ENCODE measurements at regions not wholly inside any gene's neighbourhood (a gene's known extent, or its start where the extent isn't known, plus 50 kb on each side); places are given as distances from the start of the nearest gene placed in this dataset.

DNA sequence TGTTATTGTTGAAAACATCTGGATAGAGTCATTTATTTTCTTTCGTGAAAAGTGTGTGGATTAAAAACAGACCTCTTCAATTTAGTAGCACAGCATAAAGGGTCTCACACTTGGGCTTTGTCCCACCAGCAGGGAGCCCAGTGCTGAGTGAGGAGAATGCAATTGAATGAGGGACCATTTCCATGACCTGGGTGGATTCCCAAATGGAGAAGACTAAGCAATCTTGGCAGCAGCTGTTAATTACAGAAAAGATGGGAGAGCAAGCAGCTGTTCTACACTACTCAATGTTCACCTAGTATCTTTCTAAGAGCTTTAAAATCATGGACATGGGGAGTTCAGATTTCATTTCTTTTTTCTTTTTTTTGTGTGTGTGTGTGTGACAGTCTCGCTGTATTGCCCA, 121.8 kb upstream of the FN1 start:
- FAIRE-seq (no peak), DNase-seq (no peak)
- Histone ChIP-seq H3K27me3 (ENCODE audit: control insufficient read depth in 3 of 3, insufficient read depth in 3 of 3, low read length in 3 of 3) (no peaks in the 10 kb centered on the region), H3K4me3 (ENCODE audit: low read depth in 1 of 3, low read length in 3 of 3) (no peak overlapping the region), H3K4me1 (ENCODE audit: control insufficient read depth in 3 of 3, insufficient read depth in 2 of 3, low read depth in 1 of 3, low read length in 2 of 3) (no peaks in the 10 kb centered on the region), H3K9me3 (ENCODE audit: control insufficient read depth in 2 of 2, insufficient read depth in 1 of 2, low read depth in 1 of 2, low read length in 1 of 2) (peaks cover 0 to 3% of the 10 kb centered on the region in 2 donors), H3K36me3 (ENCODE audit: control insufficient read depth in 3 of 3, insufficient read depth in 2 of 3, low read depth in 1 of 3, low read length in 3 of 3) (no peaks in the 10 kb centered on the region), H3K27ac (ENCODE audit: low read depth in 1 of 3, low read length in 2 of 3) (no peak overlapping the region)
- WGBS, 3 donors = 81 to 92% (median 87%) methylated on average over 2 of the region's 2 CpGs

DNA sequence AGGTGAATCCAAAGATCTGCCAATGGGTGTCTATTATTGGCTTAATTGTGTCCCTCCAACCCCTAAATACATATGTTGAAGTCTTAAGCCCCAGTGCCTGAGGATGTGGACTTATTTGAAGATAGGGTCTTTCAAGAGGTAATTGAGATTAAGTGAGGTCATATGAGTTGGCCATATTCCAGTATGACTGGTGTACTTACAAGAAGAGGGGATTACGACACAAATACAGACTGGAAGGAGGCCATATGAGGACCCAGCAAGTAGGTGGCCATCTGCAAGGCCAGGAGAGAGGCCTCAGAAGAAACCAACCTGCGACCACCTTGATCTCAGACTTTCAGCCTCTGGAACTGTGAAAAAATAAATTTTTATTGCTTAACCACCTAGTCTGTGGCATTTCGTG, 121.1 kb upstream of the FN1 start:
- Histone ChIP-seq H3K27me3 (ENCODE audit: control insufficient read depth in 3 of 3, insufficient read depth in 3 of 3, low read length in 3 of 3) (no peaks in the 10 kb centered on the region), H3K4me3 (ENCODE audit: low read depth in 1 of 3, low read length in 3 of 3) (no peak overlapping the region), H3K4me1 (ENCODE audit: control insufficient read depth in 3 of 3, insufficient read depth in 2 of 3, low read depth in 1 of 3, low read length in 2 of 3) (no peaks in the 10 kb centered on the region), H3K36me3 (ENCODE audit: control insufficient read depth in 3 of 3, insufficient read depth in 2 of 3, low read depth in 1 of 3, low read length in 3 of 3) (no peaks in the 10 kb centered on the region), H3K9me3 (ENCODE audit: control insufficient read depth in 2 of 2, insufficient read depth in 1 of 2, low read depth in 1 of 2, low read length in 1 of 2) (peaks cover 0 to 3% of the 10 kb centered on the region in 2 donors), H3K27ac (ENCODE audit: low read depth in 1 of 3, low read length in 2 of 3) (no peak overlapping the region)
- no peak for FAIRE-seq
- DNase-seq = no peak
- WGBS, 3 donors = 61 to 71% (median 65%) methylated on average over 3 of the region's 3 CpGs

DNA sequence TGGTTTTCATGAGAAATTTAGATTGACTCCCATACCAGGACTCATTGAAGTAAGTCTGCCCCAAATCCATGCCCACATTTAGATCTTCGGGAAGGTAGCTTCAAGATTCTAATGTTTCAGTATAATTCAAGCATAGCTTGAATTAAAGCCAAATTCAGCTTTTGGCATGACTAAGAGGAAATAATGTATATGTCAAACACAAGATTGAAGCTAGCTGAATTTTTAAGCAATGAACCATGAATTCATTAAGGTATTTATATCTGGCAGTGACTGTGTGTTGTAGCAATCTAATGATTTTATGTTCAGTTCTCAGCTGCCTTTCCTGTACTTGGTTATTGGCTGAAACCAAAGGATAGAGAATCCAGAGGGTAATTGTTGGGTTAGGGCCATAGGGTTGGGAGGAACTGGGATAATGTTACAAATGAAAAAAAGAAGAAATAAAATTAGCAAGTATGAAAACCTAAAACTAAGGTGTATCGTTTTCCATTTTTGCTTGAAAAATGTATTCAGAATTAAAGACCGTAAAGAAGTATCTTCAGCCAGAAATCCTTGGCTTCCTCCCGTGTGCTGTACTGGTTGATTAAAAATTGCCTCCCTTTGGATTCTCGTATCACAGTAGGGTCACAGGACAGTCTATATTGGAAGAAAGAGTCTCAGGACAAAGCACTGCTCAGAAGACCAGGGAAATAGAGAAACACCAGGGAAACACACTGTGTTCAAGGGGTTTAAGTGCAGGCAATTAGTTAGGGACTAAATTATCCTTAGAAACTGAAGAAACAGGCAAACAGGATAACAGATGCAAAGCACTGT, 119.0 kb upstream of the FN1 start:
- FAIRE-seq (no peak), DNase-seq (no peak)
- Histone ChIP-seq H3K27ac (ENCODE audit: low read depth in 1 of 3, low read length in 2 of 3) (no peak overlapping the region), H3K36me3 (ENCODE audit: control insufficient read depth in 3 of 3, insufficient read depth in 2 of 3, low read depth in 1 of 3, low read length in 3 of 3) (no peaks in the 10 kb centered on the region), H3K4me1 (ENCODE audit: control insufficient read depth in 3 of 3, insufficient read depth in 2 of 3, low read depth in 1 of 3, low read length in 2 of 3) (no peaks in the 10 kb centered on the region), H3K9me3 (ENCODE audit: control insufficient read depth in 2 of 2, insufficient read depth in 1 of 2, low read depth in 1 of 2, low read length in 1 of 2) (no peaks in the 10 kb centered on the region), H3K4me3 (ENCODE audit: low read depth in 1 of 3, low read length in 3 of 3) (no peak overlapping the region), H3K27me3 (ENCODE audit: control insufficient read depth in 3 of 3, insufficient read depth in 3 of 3, low read length in 3 of 3) (no peaks in the 10 kb centered on the region)
- WGBS, 3 donors = 66 to 72% (median 70%) methylated on average over 5 of the region's 5 CpGs

DNA sequence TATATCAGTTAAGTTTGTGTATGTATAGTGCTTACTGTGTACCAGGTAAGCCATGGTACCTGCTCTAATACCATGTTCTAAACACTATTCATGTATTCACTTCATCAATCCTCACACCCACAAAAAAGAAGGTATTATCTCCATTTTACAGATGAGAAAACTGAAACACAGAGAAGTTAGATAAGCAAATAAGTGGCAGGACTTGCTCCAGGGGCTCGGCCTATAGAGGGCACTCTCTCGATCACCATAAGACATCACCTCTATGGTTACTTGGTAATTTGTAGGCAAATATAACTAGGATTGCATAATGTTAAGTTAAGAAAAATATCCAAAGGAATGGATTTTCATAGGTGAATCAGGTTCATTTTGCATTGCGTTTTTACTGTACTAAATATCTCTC, 118.1 kb upstream of the FN1 start:
- no peak overlapping the region for H3K4me3 ChIP-seq (ENCODE audit: low read depth in 1 of 3, low read length in 3 of 3)
- H3K27ac ChIP-seq (ENCODE audit: low read depth in 1 of 3, low read length in 2 of 3) = no peak overlapping the region
- no peaks in the 10 kb centered on the region for H3K36me3 ChIP-seq (ENCODE audit: control insufficient read depth in 3 of 3, insufficient read depth in 2 of 3, low read depth in 1 of 3, low read length in 3 of 3)
- 89 to 90% (median 89%) methylated on average over 3 of the region's 3 CpGs for WGBS, 3 donors
- no peaks in the 10 kb centered on the region for H3K9me3 ChIP-seq (ENCODE audit: control insufficient read depth in 2 of 2, insufficient read depth in 1 of 2, low read depth in 1 of 2, low read length in 1 of 2)
- no peaks in the 10 kb centered on the region for H3K4me1 ChIP-seq (ENCODE audit: control insufficient read depth in 3 of 3, insufficient read depth in 2 of 3, low read depth in 1 of 3, low read length in 2 of 3)
- H3K27me3 ChIP-seq (ENCODE audit: control insufficient read depth in 3 of 3, insufficient read depth in 3 of 3, low read length in 3 of 3) = no peaks in the 10 kb centered on the region
- FAIRE-seq (no peak), DNase-seq (no peak)

GRCh38 chr2:215552144-215552580, 116.3 kb upstream of the FN1 start:
- Histone ChIP-seq H3K27me3 (ENCODE audit: control insufficient read depth in 3 of 3, insufficient read depth in 3 of 3, low read length in 3 of 3) (no peaks in the 10 kb centered on the region), H3K4me3 (ENCODE audit: low read depth in 1 of 3, low read length in 3 of 3) (no peak overlapping the region), H3K36me3 (ENCODE audit: control insufficient read depth in 3 of 3, insufficient read depth in 2 of 3, low read depth in 1 of 3, low read length in 3 of 3) (no peaks in the 10 kb centered on the region), H3K27ac (ENCODE audit: low read depth in 1 of 3, low read length in 2 of 3) (no peak overlapping the region), H3K4me1 (ENCODE audit: control insufficient read depth in 3 of 3, insufficient read depth in 2 of 3, low read depth in 1 of 3, low read length in 2 of 3) (no peaks in the 10 kb centered on the region), H3K9me3 (ENCODE audit: control insufficient read depth in 2 of 2, insufficient read depth in 1 of 2, low read depth in 1 of 2, low read length in 1 of 2) (no peaks in the 10 kb centered on the region)
- WGBS, 3 donors = 47 to 65% (median 61%) methylated on average over 4 of the region's 4 CpGs
- DNase-seq (no peak), FAIRE-seq (no peak)

GRCh38 chr2:215550331-215550730, 114.5 kb upstream of the FN1 start:
- FAIRE-seq (no peak), DNase-seq (no peak)
- Histone ChIP-seq H3K27ac (ENCODE audit: low read depth in 1 of 3, low read length in 2 of 3) (no peak overlapping the region), H3K4me1 (ENCODE audit: control insufficient read depth in 3 of 3, insufficient read depth in 2 of 3, low read depth in 1 of 3, low read length in 2 of 3) (no peaks in the 10 kb centered on the region), H3K4me3 (ENCODE audit: low read depth in 1 of 3, low read length in 3 of 3) (no peak overlapping the region), H3K27me3 (ENCODE audit: control insufficient read depth in 3 of 3, insufficient read depth in 3 of 3, low read length in 3 of 3) (no peaks in the 10 kb centered on the region), H3K36me3 (ENCODE audit: control insufficient read depth in 3 of 3, insufficient read depth in 2 of 3, low read depth in 1 of 3, low read length in 3 of 3) (no peaks in the 10 kb centered on the region), H3K9me3 (ENCODE audit: control insufficient read depth in 2 of 2, insufficient read depth in 1 of 2, low read depth in 1 of 2, low read length in 1 of 2) (no peaks in the 10 kb centered on the region)
- 39 to 70% (median 44%) methylated on average over 2 of the region's 2 CpGs for WGBS, 3 donors

DNA sequence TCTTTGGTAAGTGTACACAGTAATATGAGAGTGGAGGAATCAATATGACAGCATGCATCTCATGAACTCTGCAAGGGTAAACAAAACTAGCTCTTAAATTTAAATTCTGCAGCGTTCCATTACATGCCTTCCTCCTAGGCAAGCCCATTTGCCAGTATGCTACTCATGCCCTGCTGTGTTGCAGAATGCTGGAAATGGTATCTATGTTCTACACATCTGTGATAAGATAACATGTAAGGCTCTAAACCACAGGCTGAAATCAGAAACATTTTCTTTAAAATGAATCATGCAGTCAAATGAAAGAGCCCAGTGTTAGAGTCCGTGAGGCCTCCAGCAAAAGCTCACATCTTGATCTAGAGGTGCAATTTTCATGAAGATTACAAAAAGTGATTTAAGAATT, 112.8 kb upstream of the FN1 start:
- Histone ChIP-seq H3K36me3 (ENCODE audit: control insufficient read depth in 3 of 3, insufficient read depth in 2 of 3, low read depth in 1 of 3, low read length in 3 of 3) (no peaks in the 10 kb centered on the region), H3K4me3 (ENCODE audit: low read depth in 1 of 3, low read length in 3 of 3) (no peak overlapping the region), H3K4me1 (ENCODE audit: control insufficient read depth in 3 of 3, insufficient read depth in 2 of 3, low read depth in 1 of 3, low read length in 2 of 3) (no peaks in the 10 kb centered on the region), H3K9me3 (ENCODE audit: control insufficient read depth in 2 of 2, insufficient read depth in 1 of 2, low read depth in 1 of 2, low read length in 1 of 2) (no peaks in the 10 kb centered on the region), H3K27ac (ENCODE audit: low read depth in 1 of 3, low read length in 2 of 3) (no peak overlapping the region), H3K27me3 (ENCODE audit: control insufficient read depth in 3 of 3, insufficient read depth in 3 of 3, low read length in 3 of 3) (no peaks in the 10 kb centered on the region)
- WGBS, 3 donors = 69 to 87% (median 73%) methylated on average over 2 of the region's 2 CpGs
- no peak for DNase-seq
- no peak for FAIRE-seq

DNA sequence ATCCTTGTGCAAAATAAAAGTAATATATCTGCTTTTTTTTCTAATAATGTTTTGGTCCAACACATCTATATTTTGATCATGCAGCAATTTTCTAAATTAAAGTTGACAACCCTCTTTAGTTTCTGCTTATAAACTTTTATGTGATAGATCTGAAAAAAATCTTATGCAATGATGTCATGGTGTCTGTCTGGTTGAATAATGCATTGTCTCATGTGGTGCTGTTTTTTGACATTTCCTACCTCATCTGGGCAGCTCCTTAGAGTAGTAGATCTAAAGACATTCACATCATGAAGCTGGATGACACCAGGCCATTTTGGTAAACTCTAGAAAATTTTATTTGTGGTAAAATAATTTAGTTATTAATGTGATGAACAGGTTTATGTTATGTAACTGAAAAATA, 106.8 kb upstream of the FN1 start:
- Histone ChIP-seq H3K4me1 (ENCODE audit: control insufficient read depth in 3 of 3, insufficient read depth in 2 of 3, low read depth in 1 of 3, low read length in 2 of 3) (no peaks in the 10 kb centered on the region), H3K4me3 (ENCODE audit: low read depth in 1 of 3, low read length in 3 of 3) (no peak overlapping the region), H3K36me3 (ENCODE audit: control insufficient read depth in 3 of 3, insufficient read depth in 2 of 3, low read depth in 1 of 3, low read length in 3 of 3) (no peaks in the 10 kb centered on the region), H3K27ac (ENCODE audit: low read depth in 1 of 3, low read length in 2 of 3) (no peak overlapping the region), H3K9me3 (ENCODE audit: control insufficient read depth in 2 of 2, insufficient read depth in 1 of 2, low read depth in 1 of 2, low read length in 1 of 2) (no peaks in the 10 kb centered on the region), H3K27me3 (ENCODE audit: control insufficient read depth in 3 of 3, insufficient read depth in 3 of 3, low read length in 3 of 3) (no peaks in the 10 kb centered on the region)
- no peak for DNase-seq
- no peak for FAIRE-seq

GRCh38 chr2:215540658-215541057, 104.8 kb upstream of the FN1 start:
- WGBS, 3 donors = 20 to 31% (median 21%) methylated on average over 1 of the region's 1 CpG
- Histone ChIP-seq H3K27ac (ENCODE audit: low read depth in 1 of 3, low read length in 2 of 3) (no peak overlapping the region), H3K36me3 (ENCODE audit: control insufficient read depth in 3 of 3, insufficient read depth in 2 of 3, low read depth in 1 of 3, low read length in 3 of 3) (no peaks in the 10 kb centered on the region), H3K4me1 (ENCODE audit: control insufficient read depth in 3 of 3, insufficient read depth in 2 of 3, low read depth in 1 of 3, low read length in 2 of 3) (no peaks in the 10 kb centered on the region), H3K4me3 (ENCODE audit: low read depth in 1 of 3, low read length in 3 of 3) (no peak overlapping the region), H3K27me3 (ENCODE audit: control insufficient read depth in 3 of 3, insufficient read depth in 3 of 3, low read length in 3 of 3) (no peaks in the 10 kb centered on the region), H3K9me3 (ENCODE audit: control insufficient read depth in 2 of 2, insufficient read depth in 1 of 2, low read depth in 1 of 2, low read length in 1 of 2) (no peaks in the 10 kb centered on the region)
- DNase-seq = no peak
- no peak for FAIRE-seq
